PC-3 (cell line): ENCODE measurements at regions not wholly inside any gene's neighbourhood (a gene's known extent, or its start where the extent isn't known, plus 50 kb on each side); places are given as distances from the start of the nearest gene placed in this dataset.

ENCODE experiments used
- ATAC-seq: fragments of 200-7000 bp; cut with Tn5 transposase; 2 replicates; pipeline ENCODE4 v1.9.1; 2020; ENCODE audit warnings: mild to moderate bottlenecking, moderate library complexity
- BruUV-seq: library from RNA; stranded (reverse); fragments of 400-500 nt; replicated peaks from 2 replicates; lab custom pipeline; 2021; lab: Mats Ljungman, UMichigan
- CTCF ChIA-PET: fragments of 300-600 bp; sonication (Branson Sonifier 250); formaldehyde crosslinking; loops from one replicate; lab custom pipeline; 2022; ENCODE audit warnings: antibody characterized with exemption; lab: Charles Lee
- POLR2A ChIA-PET: fragments of 300-600 bp; sonication (Branson Sonifier 250); formaldehyde crosslinking; loops from one replicate; lab custom pipeline; 2022; ENCODE audit warnings: antibody characterized with exemption; ENCODE audit not compliant: unreplicated experiment; lab: Charles Lee
- DNase-seq: peaks from one replicate; pipeline ENCODE4 v3.0.0-alpha.2; 2015
- H2AFZ ChIP-seq: fragments of 300-600 bp; sonication (generic); 2 replicates; pipeline ENCODE4 v1.6.0; 2016; ENCODE audit warnings: antibody characterized with exemption, low read length
- H3F3A ChIP-seq: fragments of 300-600 bp; sonication (generic); one replicate; pipeline ENCODE4 v1.6.0; 2017; ENCODE audit warnings: antibody characterized with exemption, low read length, control low read depth, mild to moderate bottlenecking; ENCODE audit not compliant: unreplicated experiment
- H3K27ac ChIP-seq: fragments of 300-600 bp; sonication (generic); 2 replicates; pipeline ENCODE4 v1.5.1; 2016; ENCODE audit warnings: mild to moderate bottlenecking, low read length
- H3K27me3 ChIP-seq: fragments of 300-600 bp; sonication (generic); 2 replicates; pipeline ENCODE4 v1.6.1; 2016; ENCODE audit warnings: low read length, mixed read lengths
- H3K36me3 ChIP-seq: fragments of 300-600 bp; sonication (generic); 2 replicates; pipeline ENCODE4 v1.6.1; 2016; ENCODE audit warnings: low read depth, mixed run types, low read length, mixed read lengths
- H3K4me1 ChIP-seq: fragments of 300-600 bp; sonication (generic); 2 replicates; pipeline ENCODE4 v1.5.1; 2016; ENCODE audit warnings: low read length; ENCODE audit not compliant: insufficient read depth
- H3K4me2 ChIP-seq: fragments of 300-600 bp; sonication (generic); 2 replicates; pipeline ENCODE4 v1.6.0; 2016; ENCODE audit warnings: low read length
- H3K4me3 ChIP-seq: fragments of 300-600 bp; sonication (generic); 2 replicates; pipeline ENCODE4 v1.5.1; 2016; ENCODE audit warnings: mild to moderate bottlenecking, low read length, mixed read lengths
- H3K79me2 ChIP-seq: fragments of 300-600 bp; sonication (generic); 2 replicates; pipeline ENCODE4 v1.6.1; 2017; ENCODE audit warnings: low read length, mixed read lengths
- H3K9ac ChIP-seq: fragments of 300-600 bp; sonication (generic); 2 replicates; pipeline ENCODE4 v1.6.0; 2016; ENCODE audit warnings: mild to moderate bottlenecking, low read length
- H3K9me2 ChIP-seq: fragments of 300-600 bp; sonication (generic); replicated peaks from 2 replicates; pipeline ENCODE4 v1.6.1; 2016; ENCODE audit warnings: mixed run types, low read length, mixed read lengths
- H3K9me3 ChIP-seq: fragments of 300-600 bp; sonication (generic); 2 replicates; pipeline ENCODE4 v1.6.1; 2016; ENCODE audit warnings: low read length, mixed read lengths
- H4K20me1 ChIP-seq: fragments of 300-600 bp; sonication (generic); 2 replicates; pipeline ENCODE4 v1.6.1; 2016; ENCODE audit warnings: low read length, mixed read lengths
- EZH2 ChIP-seq: fragments of 300-600 bp; sonication (generic); IDR thresholded peaks from one replicate; pipeline ENCODE4 v1.6.1; 2017; ENCODE audit warnings: antibody characterized with exemption, mild to moderate bottlenecking, low read length; ENCODE audit not compliant: unreplicated experiment
- EZH2phosphoT487 ChIP-seq: fragments of 300-600 bp; sonication (generic); IDR thresholded peaks from 2 replicates; pipeline ENCODE4 v1.6.1; 2018; ENCODE audit warnings: mild to moderate bottlenecking, antibody characterized with exemption, low read length, borderline replicate concordance
- intact Hi-C: fragments of 100-400 bp; cut with micrococcal nuclease; formaldehyde crosslinking; loops from 2 replicates; pipeline ENCODE4 v1.9.0; 2023
- TF ChIP-seq, protein P1 (sequence below): fragments of 300-600 bp; sonication (generic); conservative IDR thresholded peaks from 2 replicates; pipeline ENCODE4 v1.5.1; 2017; ENCODE audit warnings: antibody characterized with exemption, low read depth, mild to moderate bottlenecking, low read length

DNA sequence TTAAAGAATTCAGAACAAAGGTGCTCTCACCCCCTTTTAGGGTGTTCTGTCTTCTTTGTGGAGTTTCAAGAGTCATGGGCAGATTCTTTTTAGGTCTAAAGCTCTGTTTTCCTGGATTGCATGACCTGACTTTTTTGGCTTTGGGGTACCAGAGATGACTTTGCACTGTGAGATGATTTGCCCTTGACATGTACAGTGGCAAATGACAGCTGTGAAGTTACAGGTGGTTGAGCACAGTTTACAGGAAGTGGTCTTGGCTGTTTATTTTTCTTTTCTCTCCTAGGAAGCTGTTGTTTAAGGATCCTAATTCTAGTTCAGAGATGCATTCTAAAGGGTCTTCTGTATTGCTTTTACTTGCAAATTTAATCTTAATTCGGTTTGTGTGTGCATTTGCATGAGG is 83.8 kb upstream of the METAP2 start:
- H3K4me2 ChIP-seq: no peak overlapping the region
- H4K20me1 ChIP-seq: no peaks in the 10 kb centered on the region
- no peaks in the 10 kb centered on the region for H3K4me1 ChIP-seq
- CTCF ChIA-PET: no interaction called here
- TF ChIP-seq, protein P1, sequence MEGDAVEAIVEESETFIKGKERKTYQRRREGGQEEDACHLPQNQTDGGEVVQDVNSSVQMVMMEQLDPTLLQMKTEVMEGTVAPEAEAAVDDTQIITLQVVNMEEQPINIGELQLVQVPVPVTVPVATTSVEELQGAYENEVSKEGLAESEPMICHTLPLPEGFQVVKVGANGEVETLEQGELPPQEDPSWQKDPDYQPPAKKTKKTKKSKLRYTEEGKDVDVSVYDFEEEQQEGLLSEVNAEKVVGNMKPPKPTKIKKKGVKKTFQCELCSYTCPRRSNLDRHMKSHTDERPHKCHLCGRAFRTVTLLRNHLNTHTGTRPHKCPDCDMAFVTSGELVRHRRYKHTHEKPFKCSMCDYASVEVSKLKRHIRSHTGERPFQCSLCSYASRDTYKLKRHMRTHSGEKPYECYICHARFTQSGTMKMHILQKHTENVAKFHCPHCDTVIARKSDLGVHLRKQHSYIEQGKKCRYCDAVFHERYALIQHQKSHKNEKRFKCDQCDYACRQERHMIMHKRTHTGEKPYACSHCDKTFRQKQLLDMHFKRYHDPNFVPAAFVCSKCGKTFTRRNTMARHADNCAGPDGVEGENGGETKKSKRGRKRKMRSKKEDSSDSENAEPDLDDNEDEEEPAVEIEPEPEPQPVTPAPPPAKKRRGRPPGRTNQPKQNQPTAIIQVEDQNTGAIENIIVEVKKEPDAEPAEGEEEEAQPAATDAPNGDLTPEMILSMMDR: no peak
- TF ChIP-seq EZH2phosphoT487 (no peak), EZH2 (no peak)
- H3K9me2 ChIP-seq: no peaks in the 10 kb centered on the region
- no peak overlapping the region for H2AFZ ChIP-seq
- H3F3A ChIP-seq: no peaks in the 10 kb centered on the region
- no peak overlapping the region for H3K9ac ChIP-seq
- DNase-seq (no peak), ATAC-seq (no peak)
- intact Hi-C loops: no loop called here
- no peaks in the 10 kb centered on the region for H3K27me3 ChIP-seq
- peaks cover 9% of the 10 kb centered on the region; the same call in 1 of the 2 replicates for H3K9me3 ChIP-seq
- peaks cover 7% of the 10 kb centered on the region; the same call in 1 of the 2 replicates for H3K36me3 ChIP-seq
- H3K4me3 ChIP-seq: no peak overlapping the region
- no peaks in the 10 kb centered on the region for H3K79me2 ChIP-seq
- BruUV-seq: no TSS peak
- H3K27ac ChIP-seq: no peak overlapping the region
- POLR2A ChIA-PET: no interaction called here

GRCh38 chr12:95390932-95391331 is 83.0 kb upstream of the METAP2 start:
- no peak overlapping the region for H3K9ac ChIP-seq
- H3K4me3 ChIP-seq: no peak overlapping the region
- H3K4me2 ChIP-seq: no peak overlapping the region
- H3K79me2 ChIP-seq: no peaks in the 10 kb centered on the region
- H3K9me2 ChIP-seq: no peaks in the 10 kb centered on the region
- H3K4me1 ChIP-seq: no peaks in the 10 kb centered on the region
- H3K27ac ChIP-seq: no peak overlapping the region
- H3F3A ChIP-seq: no peaks in the 10 kb centered on the region
- DNase-seq: no peak
- no peaks in the 10 kb centered on the region for H4K20me1 ChIP-seq
- no peaks in the 10 kb centered on the region for H3K27me3 ChIP-seq
- peaks cover 7% of the 10 kb centered on the region; the same call in 1 of the 2 replicates for H3K36me3 ChIP-seq
- ChIA-PET CTCF (no interaction called here), POLR2A (no interaction called here)
- H3K9me3 ChIP-seq: peaks cover 9% of the 10 kb centered on the region; the same call in 1 of the 2 replicates
- H2AFZ ChIP-seq: no peak overlapping the region
- TF ChIP-seq EZH2 (no peak), EZH2phosphoT487 (no peak)
- TF ChIP-seq, protein P1: no peak
- BruUV-seq: no TSS peak
- intact Hi-C loops: no loop called here
- no peak for ATAC-seq

DNA sequence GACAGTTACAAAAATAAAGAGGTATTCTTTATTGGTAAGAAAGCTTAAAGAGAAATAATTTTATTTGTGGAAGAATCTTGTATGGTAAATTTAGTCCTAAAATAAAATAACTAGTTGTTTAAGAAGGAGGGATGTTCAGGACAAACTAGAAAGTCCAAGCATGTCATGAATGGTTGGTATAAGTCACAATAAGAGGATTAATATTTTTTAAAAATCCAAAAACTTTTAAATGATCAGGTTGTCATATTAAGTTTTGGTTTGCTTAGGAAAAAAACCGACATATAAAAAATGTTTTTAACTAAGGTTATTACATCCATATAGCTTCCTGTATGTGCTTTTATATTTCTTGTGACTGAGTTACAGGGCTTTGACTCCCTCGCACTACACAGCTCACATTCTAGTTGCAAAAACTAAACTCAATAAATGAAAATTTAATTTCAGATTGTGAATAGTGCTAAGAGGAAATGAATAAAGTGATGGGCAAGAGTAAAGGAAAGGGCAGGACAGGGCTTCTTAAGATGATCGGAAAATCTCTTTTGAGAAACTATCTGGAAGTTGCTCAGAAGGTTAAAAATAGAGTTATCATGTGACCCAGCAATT is 80.7 kb upstream of the METAP2 start:
- peaks cover 14% of the 10 kb centered on the region for H3K4me1 ChIP-seq
- no peaks in the 10 kb centered on the region for H3K9me2 ChIP-seq
- DNase-seq: no peak
- H3K27me3 ChIP-seq: no peaks in the 10 kb centered on the region
- TF ChIP-seq EZH2 (no peak), EZH2phosphoT487 (no peak)
- TF ChIP-seq, protein P1: no peak
- H3F3A ChIP-seq: no peaks in the 10 kb centered on the region
- H2AFZ ChIP-seq: no peak overlapping the region
- H3K4me3 ChIP-seq: no peak overlapping the region
- H3K9ac ChIP-seq: no peak overlapping the region
- no peaks in the 10 kb centered on the region for H4K20me1 ChIP-seq
- H3K27ac ChIP-seq: no peak overlapping the region
- H3K9me3 ChIP-seq: peaks cover 9% of the 10 kb centered on the region; the same call in 1 of the 2 replicates
- ATAC-seq: no peak
- no peaks in the 10 kb centered on the region for H3K79me2 ChIP-seq
- H3K4me2 ChIP-seq: no peak overlapping the region
- POLR2A ChIA-PET: no interaction called here
- no TSS peak for BruUV-seq
- intact Hi-C loops: no loop called here
- CTCF ChIA-PET: no interaction called here
- H3K36me3 ChIP-seq: peaks cover 7% of the 10 kb centered on the region; the same call in 1 of the 2 replicates
